Hematopoietic multipotent progenitor cell treated with erythropoietin and hydrocortisone succinate and interleukin-3 and kit ligand, for 8 days (in vitro differentiated cells): ENCODE measurements at regions not wholly inside any gene's neighbourhood (a gene's known extent, or its start where the extent isn't known, plus 50 kb on each side); places are given as distances from the start of the nearest gene placed in this dataset.
"Not testable (repeated sequence)": the region's sequence is repeated elsewhere in the genome, so short reads cannot be mapped to it uniquely, and the experiment has no call there.

Source experiments
- DNase-seq: peaks from one replicate; pipeline ENCODE4 v3.0.0-alpha.2; 2015

GRCh38 chr7:16933296-16934279 is 51.8 kb upstream of the AGR3 start:
- peak; percentile 12 for DNase-seq

GRCh38 chr7:16934722-16935340 is 53.0 kb upstream of the AGR3 start:
- DNase-seq = no peak

GRCh38 chr7:16935341-16935735 is 53.6 kb upstream of the AGR3 start:
- no peak for DNase-seq

- DNase-seq = no peak
Measured at GRCh38 chr7:16936626-16937422, 55.0 kb upstream of the AGR3 start.

- no peak for DNase-seq
Measured at GRCh38 chr7:16939161-16939560, 57.4 kb upstream of the AGR3 start.

GRCh38 chr7:16940776-16941175 is 59.0 kb upstream of the AGR3 start:
- no peak for DNase-seq

- no peak for DNase-seq
Measured at GRCh38 chr7:16942929-16943509, 61.2 kb upstream of the AGR3 start.

GRCh38 chr7:16944936-16945335 is 63.2 kb upstream of the AGR3 start:
- DNase-seq = no peak

GRCh38 chr7:16945372-16945771 is 63.6 kb upstream of the AGR3 start:
- no peak for DNase-seq

GRCh38 chr7:16948110-16948509 is 66.3 kb upstream of the AGR3 start:
- not testable (repeated sequence) for DNase-seq

GRCh38 chr7:16951483-16952080 is 69.8 kb upstream of the AGR3 start:
- no peak for DNase-seq

GRCh38 chr7:16954321-16954720 is 72.5 kb upstream of the AGR3 start:
- no peak for DNase-seq

- DNase-seq = no peak
Measured at GRCh38 chr7:16958724-16959123, 76.9 kb upstream of the AGR3 start.

GRCh38 chr7:16960337-16960965 is 78.7 kb upstream of the AGR3 start:
- no peak for DNase-seq

- no peak for DNase-seq
Measured at GRCh38 chr7:16961641-16962040, 79.9 kb upstream of the AGR3 start.

- no peak for DNase-seq
Measured at GRCh38 chr7:16963044-16963443, 81.3 kb upstream of the AGR3 start.

GRCh38 chr7:16965697-16966096 is 83.9 kb upstream of the AGR3 start:
- not testable (repeated sequence) for DNase-seq

GRCh38 chr7:16967300-16967811 is 85.6 kb upstream of the AGR3 start:
- DNase-seq = no peak

- DNase-seq = no peak
Measured at GRCh38 chr7:16970732-16971482, 89.1 kb upstream of the AGR3 start.

- no peak for DNase-seq
Measured at GRCh38 chr7:16975712-16976111, 93.9 kb upstream of the AGR3 start.
